ENCODE measurements at regions not wholly inside any gene's neighbourhood (a gene's known extent, or its start where the extent isn't known, plus 50 kb on each side); places are given as distances from the start of the nearest gene placed in this dataset.

- H3K9me3 ChIP-seq (ENCODE audit: control insufficient read depth, insufficient read depth, low read depth, low read length): no peaks in the 10 kb centered on the region
- no peaks in the 10 kb centered on the region for H3K27me3 ChIP-seq (ENCODE audit: control insufficient read depth, insufficient read depth, low read length)
Measured at GRCh38 chr15:77684341-77685081, 51.8 kb upstream of the LINGO1 start.

GRCh38 chr15:77682564-77682963 is 49.9 kb upstream of the LINGO1 start:
- no peak overlapping the region for H3K27ac ChIP-seq (ENCODE audit: insufficient read depth, low read length)
- H3K4me1 ChIP-seq (ENCODE audit: control insufficient read depth, extremely low read depth, insufficient read depth, low read length): no peaks in the 10 kb centered on the region
- no peak overlapping the region for H3K9ac ChIP-seq (ENCODE audit: insufficient read depth, low read length)
- no peak overlapping the region for H3K4me2 ChIP-seq (ENCODE audit: extremely low read depth, insufficient read depth, low read length)
- H3K4me3 ChIP-seq (replicated peaks in 1 of 4; ENCODE audit: control extremely low read depth in 1 of 4, insufficient read depth in 1 of 4, low read depth in 3 of 4, low read length in 4 of 4): no peak overlapping the region
- no peaks in the 10 kb centered on the region for H3K79me2 ChIP-seq (ENCODE audit: control insufficient read depth, insufficient read depth, low read length)
- no peaks in the 10 kb centered on the region for H3K9me3 ChIP-seq (ENCODE audit: control insufficient read depth, insufficient read depth, low read depth, low read length)
- no peaks in the 10 kb centered on the region for H3K27me3 ChIP-seq (ENCODE audit: control insufficient read depth, insufficient read depth, low read length)
- no peaks in the 10 kb centered on the region for H4K20me1 ChIP-seq (ENCODE audit: control insufficient read depth, extremely low read depth, insufficient read depth, low read length)
- TF ChIP-seq EZH2 (IDR thresholded peaks at IDR 0.05; ENCODE audit: low read length, missing control alignments): no peak
- no peak for TF ChIP-seq CTCF (conservative IDR thresholded peaks at IDR 0.05 in 1 of 2, IDR thresholded peaks at IDR 0.05 in 1 of 2; ENCODE audit: low read depth in 1 of 2, low read length in 2 of 2)
- H2AFZ ChIP-seq (ENCODE audit: low read length): no peak overlapping the region
- no peaks in the 10 kb centered on the region for H3K36me3 ChIP-seq (ENCODE audit: control insufficient read depth, insufficient read depth, low read length)
- DNase-seq (ENCODE audit: low read depth in 2 of 2): no peak

More at GRCh38 chr15:77684341-77685081, 51.8 kb upstream of the LINGO1 start:
- no peak for TF ChIP-seq EZH2 (IDR thresholded peaks at IDR 0.05; ENCODE audit: low read length, missing control alignments)
- no peak for TF ChIP-seq CTCF (conservative IDR thresholded peaks at IDR 0.05 in 1 of 2, IDR thresholded peaks at IDR 0.05 in 1 of 2; ENCODE audit: low read depth in 1 of 2, low read length in 2 of 2)
- no peaks in the 10 kb centered on the region for H3K4me1 ChIP-seq (ENCODE audit: control insufficient read depth, extremely low read depth, insufficient read depth, low read length)
- H3K27ac ChIP-seq (ENCODE audit: insufficient read depth, low read length): no peak overlapping the region
- no peak for DNase-seq (ENCODE audit: low read depth in 2 of 2)
- no peaks in the 10 kb centered on the region for H3K36me3 ChIP-seq (ENCODE audit: control insufficient read depth, insufficient read depth, low read length)
- no peak overlapping the region for H3K4me2 ChIP-seq (ENCODE audit: extremely low read depth, insufficient read depth, low read length)
- H4K20me1 ChIP-seq (ENCODE audit: control insufficient read depth, extremely low read depth, insufficient read depth, low read length): no peaks in the 10 kb centered on the region
- H3K9ac ChIP-seq (ENCODE audit: insufficient read depth, low read length): no peak overlapping the region
- no peak overlapping the region for H3K4me3 ChIP-seq (replicated peaks in 1 of 4; ENCODE audit: control extremely low read depth in 1 of 4, insufficient read depth in 1 of 4, low read depth in 3 of 4, low read length in 4 of 4)
- no peak overlapping the region for H2AFZ ChIP-seq (ENCODE audit: low read length)
- H3K79me2 ChIP-seq (ENCODE audit: control insufficient read depth, insufficient read depth, low read length): no peaks in the 10 kb centered on the region
